GM19238 (cell line): ENCODE measurements at regions not wholly inside any gene's neighbourhood (a gene's known extent, or its start where the extent isn't known, plus 50 kb on each side); places are given as distances from the start of the nearest gene placed in this dataset.

Experiments used
- DNase-seq: peaks from one replicate; pipeline ENCODE4 v3.0.0; 2011; ENCODE audit warnings: low spot score; ENCODE audit not compliant: insufficient read length

DNA sequence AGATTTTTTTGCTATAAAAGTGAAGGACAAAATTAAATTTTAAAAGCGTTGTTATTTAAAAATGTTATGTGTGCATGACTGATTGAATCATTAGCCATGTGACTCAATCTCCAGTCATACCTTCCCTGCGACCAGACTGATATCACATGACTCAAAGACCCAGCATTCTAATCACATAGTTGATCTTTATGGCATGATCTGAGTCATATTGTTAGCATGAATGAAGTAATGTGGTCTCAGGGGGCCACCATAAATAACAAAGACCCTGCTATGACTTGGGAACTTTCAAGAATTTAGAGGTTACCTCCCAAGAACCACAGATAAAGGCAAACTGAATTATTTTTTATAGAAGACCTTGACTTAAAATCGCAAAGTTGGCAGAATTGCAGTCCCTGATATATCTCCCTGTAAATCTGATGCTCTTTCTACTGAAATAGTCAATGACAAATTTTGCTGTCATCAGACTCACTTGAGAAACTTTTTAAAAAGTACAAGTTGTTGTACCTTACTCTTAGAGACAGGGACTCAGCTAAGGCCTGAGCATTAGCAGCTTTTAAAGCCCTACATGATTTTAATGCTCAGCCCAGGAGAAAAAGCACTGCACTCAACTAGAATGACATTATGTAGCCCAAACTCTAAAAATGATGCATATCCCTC, 717.3 kb downstream of the XPNPEP1 start:
- no peak for DNase-seq

DNA sequence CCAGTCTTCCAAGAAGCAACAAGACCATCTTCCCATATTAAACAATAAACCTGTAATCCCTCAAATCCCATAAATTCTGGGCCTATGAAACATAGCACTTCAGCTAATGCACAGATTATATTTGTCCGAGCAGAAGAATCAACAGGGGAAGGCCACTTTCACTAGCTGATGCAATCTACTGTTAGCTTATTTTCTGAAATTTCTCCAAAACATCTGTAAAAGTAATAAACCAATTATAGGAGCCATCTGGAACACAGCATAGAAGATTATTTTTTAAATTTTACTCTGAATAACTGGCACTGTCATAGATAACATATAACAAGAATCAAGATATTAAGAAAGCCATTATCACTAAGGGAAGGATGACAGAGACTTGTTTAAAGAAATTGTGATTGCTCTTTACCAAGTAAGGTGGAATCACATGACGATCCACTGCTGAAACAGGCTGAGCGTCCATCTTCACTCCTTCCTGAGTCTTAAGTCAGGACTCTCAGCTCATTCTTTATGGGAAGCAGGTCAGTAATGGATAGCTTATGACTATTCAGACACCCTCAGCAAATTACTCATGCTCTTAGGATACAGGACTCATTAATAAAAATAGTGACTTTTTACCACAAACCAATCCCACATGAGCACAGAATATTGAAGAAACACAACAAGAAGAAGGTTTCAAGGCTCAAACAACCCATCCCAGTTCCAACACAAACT, 719.5 kb downstream of the XPNPEP1 start:
- no peak for DNase-seq

DNA sequence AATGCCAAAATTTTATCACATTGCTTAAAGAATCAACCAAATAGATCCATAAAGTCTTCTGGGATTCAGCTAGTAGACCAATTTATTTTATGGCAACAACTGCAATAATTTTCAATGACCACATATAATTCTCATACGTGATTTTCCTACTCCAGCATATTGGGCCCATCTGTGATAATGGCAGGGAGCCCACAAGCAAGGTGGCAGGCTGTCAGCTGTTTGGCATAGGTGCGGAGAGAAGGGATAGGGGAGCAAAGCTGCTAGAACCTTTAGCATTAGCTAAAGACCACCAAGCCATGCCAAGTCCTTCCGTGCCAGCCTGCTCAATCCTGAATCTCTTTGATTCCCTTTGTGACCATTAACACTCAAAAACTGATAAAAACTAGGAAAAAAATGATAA, 721.2 kb downstream of the XPNPEP1 start:
- DNase-seq, result no peak

DNA sequence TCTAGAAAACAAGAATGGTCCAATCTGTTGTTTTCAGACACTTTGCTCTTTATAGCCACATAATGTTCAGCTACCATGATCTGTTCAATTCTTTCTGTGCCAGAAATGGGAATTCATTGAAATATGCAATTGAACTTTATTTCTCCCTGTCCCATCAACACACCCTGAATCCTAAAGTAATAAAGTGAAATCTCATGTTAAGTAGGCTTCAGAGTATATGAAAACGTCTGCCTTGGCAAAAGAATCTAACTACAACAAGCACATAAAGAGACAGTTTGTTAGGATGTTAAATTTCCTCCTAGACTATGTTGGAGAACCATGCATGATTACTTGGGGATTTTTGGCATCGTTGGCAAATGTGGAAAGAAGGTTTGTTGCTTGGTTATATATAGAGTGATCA, 722.7 kb downstream of the XPNPEP1 start:
- no peak for DNase-seq

DNA sequence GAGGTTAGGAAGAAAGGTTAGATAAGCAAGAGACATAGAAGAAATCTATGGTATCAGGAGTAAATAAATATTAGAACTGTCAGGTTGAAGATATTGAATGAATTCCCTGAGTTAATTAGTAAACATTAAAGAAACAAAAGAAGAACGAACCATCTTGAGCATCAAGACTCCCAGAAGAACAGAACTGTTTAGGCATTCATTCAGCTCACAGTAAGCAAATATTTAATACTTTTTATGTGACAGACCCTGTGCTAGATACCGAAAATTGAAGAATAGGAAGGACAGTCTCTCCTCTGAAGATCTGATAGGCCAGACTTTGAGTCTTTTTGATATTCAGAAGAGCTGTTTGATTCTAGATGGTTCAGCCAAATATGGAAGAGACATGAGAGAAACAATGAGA, 731.5 kb downstream of the XPNPEP1 start:
- no peak for DNase-seq

- DNase-seq, result no peak
Measured at GRCh38 chr10:109191341-109191740, 732.0 kb downstream of the XPNPEP1 start.

DNA sequence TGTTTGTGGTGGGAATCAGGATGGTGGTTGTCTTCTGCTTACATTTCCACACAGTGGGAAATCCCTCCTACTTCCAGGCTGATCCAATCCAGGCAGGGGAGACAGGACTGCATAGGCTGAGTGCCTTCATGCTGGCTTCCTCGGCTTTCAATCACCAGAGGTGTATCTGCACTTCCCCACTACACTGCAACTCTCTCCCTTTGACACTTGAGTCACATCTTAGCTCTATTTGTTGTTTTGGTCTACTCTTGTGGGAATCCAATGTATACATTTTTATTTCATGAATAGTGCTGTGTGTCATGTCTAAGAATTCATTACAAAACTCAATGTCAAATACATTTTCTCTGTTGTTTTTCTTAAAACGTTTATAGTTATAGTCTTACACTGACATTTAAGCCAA, 735.6 kb downstream of the XPNPEP1 start:
- no peak for DNase-seq

- DNase-seq, result no peak
Measured at GRCh38 chr10:109183366-109183765, 739.9 kb downstream of the XPNPEP1 start.

GRCh38 chr10:109178591-109178990, 744.7 kb downstream of the XPNPEP1 start:
- DNase-seq, result no peak

GRCh38 chr10:109174526-109174925, 748.8 kb downstream of the XPNPEP1 start:
- DNase-seq, result no peak

GRCh38 chr10:109173937-109174336, 749.4 kb downstream of the XPNPEP1 start:
- DNase-seq, result no peak

DNA sequence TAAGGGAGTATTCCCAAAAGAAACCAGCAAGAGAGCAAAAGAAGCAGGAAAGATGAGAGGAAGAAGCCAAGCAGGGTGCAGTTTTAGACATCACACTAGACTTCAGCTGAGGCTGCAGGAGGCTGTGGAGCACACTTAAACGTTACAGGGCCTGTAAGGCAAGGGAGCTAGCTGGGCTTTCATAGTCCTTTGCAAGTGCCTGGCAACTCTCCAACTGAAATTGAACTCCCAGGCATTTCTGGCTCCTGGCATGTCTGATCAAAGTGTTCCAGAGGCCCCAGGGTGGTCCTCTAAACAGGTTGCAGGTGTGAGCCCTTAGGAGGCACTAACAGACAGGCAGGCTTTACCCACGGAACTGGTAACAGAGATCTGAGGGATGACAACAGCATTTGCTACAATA, 750.2 kb downstream of the XPNPEP1 start:
- no peak for DNase-seq

DNA sequence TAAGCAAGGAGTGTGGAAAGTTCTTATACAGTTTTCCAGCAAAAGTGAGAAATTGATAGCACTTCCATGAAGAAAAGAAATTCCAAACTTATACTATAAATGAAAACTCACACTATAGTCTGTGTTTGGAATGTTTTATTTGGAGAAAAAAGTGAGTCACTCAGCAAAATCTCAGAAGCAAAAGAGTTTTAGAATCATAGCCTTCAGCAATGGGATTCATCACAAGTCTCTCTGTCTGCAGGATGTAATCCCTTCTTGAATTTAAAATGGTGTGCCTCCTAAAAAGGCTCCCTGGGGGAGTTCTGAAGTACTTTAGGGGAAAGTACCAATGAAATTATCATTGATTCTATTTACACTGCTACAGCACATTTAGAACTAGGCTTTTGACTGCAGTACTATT, 756.4 kb downstream of the XPNPEP1 start:
- no peak for DNase-seq

- no peak for DNase-seq
Measured at GRCh38 chr10:109159351-109159750, 764.0 kb downstream of the XPNPEP1 start.

DNA sequence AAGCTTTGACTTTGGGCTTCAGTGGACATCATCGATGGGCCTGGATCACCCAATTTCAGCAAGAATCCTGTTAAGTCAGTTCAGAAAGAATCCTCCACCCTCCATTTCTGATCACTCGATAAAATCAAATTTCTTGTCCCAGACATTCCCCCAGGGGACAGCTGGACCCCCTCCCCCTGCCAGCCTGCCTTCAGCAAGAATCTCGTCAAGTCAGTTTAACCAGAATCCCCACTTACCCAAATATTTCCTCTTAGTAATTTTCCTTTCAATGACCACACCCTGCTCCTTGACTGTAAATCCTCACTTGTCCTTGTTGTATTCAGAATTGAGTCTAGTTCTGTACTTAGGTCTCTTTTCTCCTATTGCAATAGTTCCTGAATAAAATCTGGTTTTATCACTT, 766.9 kb downstream of the XPNPEP1 start:
- no peak for DNase-seq

DNA sequence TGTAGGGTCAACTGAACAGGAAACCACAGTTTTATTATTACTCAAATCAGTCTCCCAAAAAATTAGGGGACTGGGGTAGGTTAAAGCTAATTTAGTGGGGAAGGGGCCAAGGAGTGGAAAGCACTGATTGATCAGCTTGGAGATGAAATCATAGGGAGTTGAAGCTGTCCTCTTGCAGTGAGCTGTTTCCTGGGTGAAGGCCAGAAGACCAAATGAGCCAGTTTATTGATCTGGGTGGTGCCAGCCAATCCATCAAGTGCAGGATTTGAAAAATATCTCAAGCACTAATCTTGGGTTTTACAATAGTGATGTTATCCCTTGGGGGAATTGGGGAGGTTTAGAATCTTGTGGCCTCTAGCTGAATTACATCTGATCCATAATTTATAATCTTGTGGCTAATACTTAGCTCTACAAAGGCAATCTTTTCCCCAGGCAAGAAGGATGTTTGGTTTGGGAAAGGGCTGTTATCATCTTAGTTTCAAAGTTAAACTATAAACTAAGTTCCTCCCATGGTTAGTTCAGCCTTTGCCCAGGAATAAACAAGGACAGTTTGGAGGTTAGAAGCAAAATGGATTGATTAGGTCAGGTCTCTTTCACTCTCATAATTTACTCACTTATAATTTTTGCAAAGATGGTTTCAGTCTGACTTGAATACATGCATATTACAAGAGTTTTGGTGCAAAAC, 773.5 kb downstream of the XPNPEP1 start:
- no peak for DNase-seq

- DNase-seq, result no peak
Measured at GRCh38 chr10:109127363-109127762, 795.9 kb downstream of the XPNPEP1 start.

GRCh38 chr10:109126541-109126940, 796.8 kb downstream of the XPNPEP1 start:
- DNase-seq, result no peak

- no peak for DNase-seq
Measured at GRCh38 chr10:109126016-109126415, 797.3 kb downstream of the XPNPEP1 start.

DNA sequence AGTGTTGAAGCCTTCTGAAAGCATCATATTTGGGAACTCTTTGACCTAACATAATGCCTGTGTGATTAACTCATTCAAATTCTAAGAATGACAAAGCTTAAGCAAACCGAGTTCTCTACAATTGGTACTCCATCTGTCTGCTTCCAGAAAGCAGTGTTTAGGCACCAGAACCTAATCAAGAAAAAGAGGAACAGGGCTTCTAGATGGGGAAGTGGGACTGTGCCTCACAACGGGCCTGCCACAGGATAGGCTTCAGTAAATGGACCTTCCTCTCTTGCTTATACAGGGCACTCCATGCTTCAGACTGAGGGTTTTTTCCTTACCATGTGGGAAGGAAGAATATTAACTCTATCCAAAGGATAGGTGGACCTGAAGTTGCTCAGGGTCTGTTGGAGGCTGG, 808.1 kb downstream of the XPNPEP1 start:
- DNase-seq, result no peak

GRCh38 chr10:109114579-109114978, 808.7 kb downstream of the XPNPEP1 start:
- DNase-seq, result no peak

DNA sequence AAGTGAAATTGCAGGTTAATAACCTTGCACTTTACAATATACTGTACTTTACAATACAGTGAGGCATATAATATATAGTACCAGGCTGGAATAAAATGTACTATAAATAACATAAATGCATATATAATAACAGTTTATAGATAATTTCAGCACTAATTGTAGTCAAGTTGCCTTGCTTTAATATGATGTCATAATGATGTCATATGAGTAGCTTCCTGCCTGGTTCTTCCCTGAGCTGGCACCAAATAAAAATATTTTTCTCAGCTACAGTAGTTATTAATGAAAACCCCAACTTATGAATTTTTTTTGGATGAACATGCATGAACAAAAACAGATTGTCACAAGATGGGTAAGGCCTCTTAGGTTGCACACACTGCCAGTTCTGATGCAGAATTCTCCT, 816.7 kb downstream of the XPNPEP1 start:
- DNase-seq, result no peak

GRCh38 chr10:109105725-109106124, 817.6 kb downstream of the XPNPEP1 start:
- DNase-seq, result no peak
